ENCODE measurements at regions not wholly inside any gene's neighbourhood (a gene's known extent, or its start where the extent isn't known, plus 50 kb on each side); places are given as distances from the start of the nearest gene placed in this dataset.
A peak's percentile ranks its signal among the peaks of the same experiment; 100 is the strongest.

- WGBS, 2 donors = 76 to 92% methylated on average over 3 of the region's 3 CpGs
- H3K27me3 ChIP-seq = no peaks in the 10 kb centered on the region
- no peak overlapping the region for H3K27ac ChIP-seq
- intact Hi-C loops (cut with DNase I) = no loop called here
- H3K36me3 ChIP-seq = no peaks in the 10 kb centered on the region
- no peak for TF ChIP-seq CTCF (IDR thresholded peaks at IDR 0.05)
- H3K9me3 ChIP-seq = no peaks in the 10 kb centered on the region
- no peak overlapping the region for H3K4me3 ChIP-seq
- DNase-seq (peak; percentile 8 to 69), ATAC-seq (peak in 7 of 8 donors; percentile 72 to 98 (median 92))
- H3K4me1 ChIP-seq = peaks cover 0 to 7% (median 0%) of the 10 kb centered on the region in 9 donors
These were observed 329.7 kb downstream of the FSIP2 start for GRCh38 chr2:186068139-186068801.

- Histone ChIP-seq H3K27me3 (no peaks in the 10 kb centered on the region), H3K9me3 (no peaks in the 10 kb centered on the region), H3K4me3 (no peak overlapping the region), H3K36me3 (no peaks in the 10 kb centered on the region), H3K27ac (no peak overlapping the region), H3K4me1 (peaks cover 0 to 7% (median 0%) of the 10 kb centered on the region in 9 donors)
- WGBS, 2 donors = 93 to 95% methylated on average over 2 of the region's 2 CpGs
- intact Hi-C loops (cut with DNase I) = no loop called here
- TF ChIP-seq CTCF (IDR thresholded peaks at IDR 0.05) = no peak
- DNase-seq (no peak), ATAC-seq (no peak)
These were observed 331.1 kb downstream of the FSIP2 start for GRCh38 chr2:186069676-186070075.

- ATAC-seq = no peak
- no peak for DNase-seq
- peaks cover 0 to 5% (median 0%) of the 10 kb centered on the region in 11 donors for H3K9me3 ChIP-seq
- no peak overlapping the region for H3K4me3 ChIP-seq
- H3K4me1 ChIP-seq = peaks cover 0 to 10% (median 0%) of the 10 kb centered on the region in 9 donors
- peaks cover 0 to 4% (median 0%) of the 10 kb centered on the region in 9 donors for H3K36me3 ChIP-seq
- H3K27me3 ChIP-seq = no peaks in the 10 kb centered on the region
- TF ChIP-seq CTCF (IDR thresholded peaks at IDR 0.05) = no peak
- intact Hi-C loops (cut with DNase I) = no loop called here
- WGBS, 2 donors = 63 to 81% methylated on average over 1 of the region's 1 CpG
- H3K27ac ChIP-seq = no peak overlapping the region
These were observed 346.6 kb downstream of the FSIP2 start for GRCh38 chr2:186085226-186085625.

GRCh38 chr2:186093174-186093573, 354.6 kb downstream of the FSIP2 start:
- Histone ChIP-seq H3K4me3 (no peak overlapping the region), H3K36me3 (no peaks in the 10 kb centered on the region), H3K27me3 (no peaks in the 10 kb centered on the region), H3K4me1 (no peaks in the 10 kb centered on the region), H3K27ac (no peak overlapping the region), H3K9me3 (peaks cover 0 to 9% (median 0%) of the 10 kb centered on the region in 11 donors)
- no peak for DNase-seq
- intact Hi-C loops (cut with DNase I) = no loop called here
- 63% methylated on average over 1 of the region's 1 CpG for WGBS, 2 donors
- ATAC-seq = peak in 1 of 8 donors; percentile 61
- TF ChIP-seq CTCF (IDR thresholded peaks at IDR 0.05) = no peak
